GM12873 (cell line): ENCODE measurements at regions not wholly inside any gene's neighbourhood (a gene's known extent, or its start where the extent isn't known, plus 50 kb on each side); places are given as distances from the start of the nearest gene placed in this dataset.

Experiments used
- TF ChIP-seq, protein P1 (sequence below): IDR thresholded peaks from 2 replicates; pipeline ENCODE4 v1.5.1; 2012; ENCODE audit warnings: low read depth, mild to moderate bottlenecking, moderate library complexity, low read length, control low read depth; ENCODE audit not compliant: insufficient read depth; ENCODE audit errors: missing control alignments

GRCh38 chr5:39660020-39660419 is 235.2 kb upstream of the DAB2 start:
- TF ChIP-seq, protein P1, sequence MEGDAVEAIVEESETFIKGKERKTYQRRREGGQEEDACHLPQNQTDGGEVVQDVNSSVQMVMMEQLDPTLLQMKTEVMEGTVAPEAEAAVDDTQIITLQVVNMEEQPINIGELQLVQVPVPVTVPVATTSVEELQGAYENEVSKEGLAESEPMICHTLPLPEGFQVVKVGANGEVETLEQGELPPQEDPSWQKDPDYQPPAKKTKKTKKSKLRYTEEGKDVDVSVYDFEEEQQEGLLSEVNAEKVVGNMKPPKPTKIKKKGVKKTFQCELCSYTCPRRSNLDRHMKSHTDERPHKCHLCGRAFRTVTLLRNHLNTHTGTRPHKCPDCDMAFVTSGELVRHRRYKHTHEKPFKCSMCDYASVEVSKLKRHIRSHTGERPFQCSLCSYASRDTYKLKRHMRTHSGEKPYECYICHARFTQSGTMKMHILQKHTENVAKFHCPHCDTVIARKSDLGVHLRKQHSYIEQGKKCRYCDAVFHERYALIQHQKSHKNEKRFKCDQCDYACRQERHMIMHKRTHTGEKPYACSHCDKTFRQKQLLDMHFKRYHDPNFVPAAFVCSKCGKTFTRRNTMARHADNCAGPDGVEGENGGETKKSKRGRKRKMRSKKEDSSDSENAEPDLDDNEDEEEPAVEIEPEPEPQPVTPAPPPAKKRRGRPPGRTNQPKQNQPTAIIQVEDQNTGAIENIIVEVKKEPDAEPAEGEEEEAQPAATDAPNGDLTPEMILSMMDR = no peak

- TF ChIP-seq, protein P1 = no peak
Observed at GRCh38 chr5:39658866-39659265, 234.1 kb upstream of the DAB2 start.

DNA sequence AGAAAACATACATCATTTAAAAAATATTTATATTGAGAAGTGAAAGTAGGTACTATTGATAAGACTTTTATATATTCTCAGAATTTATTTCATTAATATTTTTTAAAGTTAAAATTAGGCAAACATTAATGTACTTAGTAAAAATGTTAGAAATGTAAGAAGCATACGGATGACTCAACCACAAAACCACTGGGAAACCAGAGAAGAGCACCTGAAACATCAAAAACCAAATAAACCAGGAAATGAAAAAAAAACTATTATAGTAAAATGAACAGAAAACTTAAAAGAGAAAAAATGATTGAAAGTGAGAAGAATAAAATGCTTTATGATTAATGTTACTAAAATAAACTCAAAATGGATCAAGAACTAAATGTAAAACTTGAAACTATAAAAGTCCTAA is 233.2 kb upstream of the DAB2 start:
- TF ChIP-seq, protein P1 = no peak

GRCh38 chr5:39656600-39656999 is 231.8 kb upstream of the DAB2 start:
- TF ChIP-seq, protein P1 = no peak

DNA sequence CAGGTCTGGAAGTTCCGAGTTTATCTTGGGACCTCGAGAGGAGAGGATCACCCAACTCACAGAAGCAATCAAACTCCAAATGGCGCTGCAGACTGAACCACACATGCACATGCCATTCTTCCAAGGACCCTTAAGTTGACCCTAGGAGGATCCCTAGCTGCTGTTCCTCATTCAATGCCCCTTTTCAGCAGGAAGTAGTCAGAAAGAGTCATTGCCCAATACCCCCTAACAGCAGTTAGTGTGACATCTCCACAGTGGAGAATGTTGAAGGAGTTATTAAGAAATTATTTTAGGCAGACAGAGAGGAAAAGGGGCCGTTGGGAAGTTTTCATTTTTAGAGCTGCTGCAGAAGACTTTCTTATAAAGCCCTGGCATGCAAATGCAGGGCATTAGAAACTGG is 229.9 kb upstream of the DAB2 start:
- TF ChIP-seq, protein P1 = no peak

DNA sequence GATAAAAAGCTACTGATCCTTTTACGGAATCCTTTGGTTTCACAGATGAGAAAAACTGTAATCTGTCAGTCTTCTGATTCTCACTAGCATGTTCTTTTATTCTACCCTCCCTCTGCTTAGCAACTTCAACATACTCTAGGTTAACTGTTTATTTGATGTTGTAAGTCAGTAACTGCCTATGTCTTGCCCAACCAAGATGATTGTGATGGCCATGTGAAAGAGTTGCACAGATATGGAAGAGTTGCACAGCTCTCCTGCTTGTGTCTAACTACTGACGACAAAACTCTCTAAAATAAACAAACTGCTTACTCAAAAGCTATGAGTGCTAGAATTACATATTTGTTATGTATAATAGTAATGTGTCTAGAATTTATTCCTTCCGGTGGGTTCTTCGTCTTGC is 227.3 kb upstream of the DAB2 start:
- TF ChIP-seq, protein P1 = no peak

DNA sequence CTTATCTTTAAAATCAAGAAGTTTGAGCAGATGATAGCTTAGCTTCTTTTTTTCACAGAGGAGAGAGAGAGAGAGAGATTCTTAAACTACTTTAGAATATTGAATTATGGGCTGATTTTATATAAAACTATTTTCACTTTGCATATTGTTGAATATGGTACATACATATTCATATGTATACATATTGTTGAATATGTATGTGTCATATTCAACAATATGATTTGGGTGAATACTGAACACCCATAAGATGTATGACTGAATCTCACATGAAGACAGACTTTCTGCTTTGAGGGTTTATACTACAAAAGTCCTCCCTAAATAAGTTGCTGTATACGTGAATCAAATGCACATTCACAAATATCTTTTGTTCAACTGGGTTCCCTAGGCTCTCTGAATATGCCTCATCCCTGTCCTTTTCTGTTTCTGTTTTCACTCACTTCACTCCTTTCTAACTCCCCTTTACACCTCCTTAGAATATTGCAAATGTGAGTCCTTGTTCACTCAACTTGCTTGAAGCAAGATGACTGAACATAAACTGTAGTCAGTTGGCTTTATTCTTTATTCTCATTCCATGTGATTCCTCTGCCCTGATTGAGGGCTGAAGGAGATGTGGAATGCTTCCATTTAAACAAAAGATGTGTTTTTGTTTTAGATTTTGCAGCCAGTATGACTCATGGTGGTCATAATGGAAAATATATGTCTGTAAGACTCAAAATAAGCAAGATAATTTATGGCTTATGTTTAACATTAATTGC is 225.4 kb upstream of the DAB2 start:
- TF ChIP-seq, protein P1 = no peak

DNA sequence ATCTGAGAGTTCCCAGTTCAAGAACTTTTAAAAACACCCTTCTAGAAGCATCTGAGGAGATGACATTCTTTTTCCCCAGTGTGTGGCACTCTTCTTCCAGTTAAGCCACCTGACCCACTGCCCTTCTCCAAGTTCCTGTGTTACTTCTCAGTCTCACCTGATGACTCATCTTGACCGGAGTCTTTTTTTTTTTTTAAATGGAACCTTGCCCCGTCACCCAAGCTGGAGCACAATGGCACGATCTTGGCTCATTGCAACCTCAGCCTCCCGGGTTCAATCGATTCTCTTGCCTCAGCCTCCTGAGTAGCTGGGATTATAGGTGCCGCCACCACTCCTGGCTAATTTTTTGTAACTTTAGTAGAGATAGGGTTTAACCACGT is 224.1 kb upstream of the DAB2 start:
- TF ChIP-seq, protein P1 = no peak
